ENCODE measurements at regions not wholly inside any gene's neighbourhood (a gene's known extent, or its start where the extent isn't known, plus 50 kb on each side); places are given as distances from the start of the nearest gene placed in this dataset.

DNA sequence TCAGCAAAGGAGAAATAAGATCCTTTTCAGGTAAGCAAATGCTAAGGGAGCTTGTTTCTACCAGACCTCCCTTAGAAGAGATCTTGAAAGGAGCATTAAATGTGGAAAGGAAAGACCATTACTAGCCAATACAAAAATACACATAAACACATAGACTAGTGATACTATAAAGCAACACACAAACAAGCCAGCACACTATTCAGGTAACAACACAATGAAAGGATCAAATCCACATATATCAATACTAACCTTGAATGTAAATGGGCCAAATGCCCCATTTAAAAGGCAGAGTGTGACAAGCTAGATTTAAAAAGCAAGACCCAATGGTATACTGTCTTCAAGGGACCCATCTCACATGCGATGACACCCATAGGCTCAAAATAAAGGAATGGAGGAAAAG is 317.6 kb downstream of the TBL1XR1 start:
- DNase-seq (ENCODE audit: low spot score), result no peak
- Mint-ChIP-seq H3K4me1 (no peaks in the 10 kb centered on the region), H3K27ac (no peak overlapping the region), H3K36me3 (peaks cover 4% of the 10 kb centered on the region; the same call in 1 of the 2 replicates), H3K27me3 (ENCODE audit: low read depth) (no peaks in the 10 kb centered on the region; the same call in 1 of the 2 replicates), H3K4me3 (no peak overlapping the region), H3K9me3 (peaks cover 36% of the 10 kb centered on the region)
- ChIA-PET CTCF (no interaction called here), POLR2A (no interaction called here)
- TF ChIP-seq HMGA2 (CRISPR knock-in tag; IDR thresholded peaks at IDR 0.05) (no peak), CREB1 (CRISPR knock-in tag; IDR thresholded peaks at IDR 0.05) (no peak), ZNF423 (CRISPR knock-in tag; IDR thresholded peaks at IDR 0.05) (no peak), TP53 (CRISPR knock-in tag; IDR thresholded peaks at IDR 0.05) (no peak)
- no peak for ATAC-seq

DNA sequence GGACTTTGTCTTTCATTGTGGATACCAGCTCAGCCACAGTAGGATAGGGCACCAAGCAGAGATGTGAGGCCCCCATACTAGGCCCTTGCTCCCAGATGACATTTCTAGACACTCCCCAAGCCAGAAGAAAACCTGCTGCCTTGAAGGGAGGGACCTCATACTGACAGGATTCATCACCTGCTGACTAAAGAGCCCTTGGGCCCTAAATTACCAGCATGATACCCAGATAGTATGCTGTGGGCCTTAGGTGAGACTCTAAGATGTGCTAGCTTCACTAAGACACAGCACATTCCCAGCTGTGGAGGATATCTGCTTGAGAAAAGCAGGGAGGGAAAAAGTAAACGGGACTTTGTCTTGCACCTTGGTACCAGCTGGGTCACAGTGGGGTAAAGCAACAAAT is 324.0 kb downstream of the TBL1XR1 start:
- no peaks in the 10 kb centered on the region for H3K27me3 Mint-ChIP-seq (ENCODE audit: low read depth)
- ChIA-PET CTCF (interaction anchor here (0.5 to 2.0 kb wide), 13 partner anchors 17 to 359 kb away, joined by 3 to 26 read pairs (median 3); no protein-coding TSS in a partner anchor), POLR2A (no interaction called here)
- ATAC-seq, result no peak
- no peak overlapping the region for H3K27ac Mint-ChIP-seq
- H3K4me1 Mint-ChIP-seq, result peaks cover 5% of the 10 kb centered on the region
- peaks cover 39% of the 10 kb centered on the region for H3K9me3 Mint-ChIP-seq
- TF ChIP-seq ZNF317 (CRISPR knock-in tag; IDR thresholded peaks at IDR 0.05; ENCODE audit: borderline replicate concordance, low read depth) (no peak), ERG (CRISPR knock-in tag; IDR thresholded peaks at IDR 0.05) (no peak), OVOL2 (CRISPR knock-in tag; IDR thresholded peaks at IDR 0.05; ENCODE audit: borderline replicate concordance) (no peak), TP53 (CRISPR knock-in tag; IDR thresholded peaks at IDR 0.05) (no peak)
- TF ChIP-seq, protein P1, sequence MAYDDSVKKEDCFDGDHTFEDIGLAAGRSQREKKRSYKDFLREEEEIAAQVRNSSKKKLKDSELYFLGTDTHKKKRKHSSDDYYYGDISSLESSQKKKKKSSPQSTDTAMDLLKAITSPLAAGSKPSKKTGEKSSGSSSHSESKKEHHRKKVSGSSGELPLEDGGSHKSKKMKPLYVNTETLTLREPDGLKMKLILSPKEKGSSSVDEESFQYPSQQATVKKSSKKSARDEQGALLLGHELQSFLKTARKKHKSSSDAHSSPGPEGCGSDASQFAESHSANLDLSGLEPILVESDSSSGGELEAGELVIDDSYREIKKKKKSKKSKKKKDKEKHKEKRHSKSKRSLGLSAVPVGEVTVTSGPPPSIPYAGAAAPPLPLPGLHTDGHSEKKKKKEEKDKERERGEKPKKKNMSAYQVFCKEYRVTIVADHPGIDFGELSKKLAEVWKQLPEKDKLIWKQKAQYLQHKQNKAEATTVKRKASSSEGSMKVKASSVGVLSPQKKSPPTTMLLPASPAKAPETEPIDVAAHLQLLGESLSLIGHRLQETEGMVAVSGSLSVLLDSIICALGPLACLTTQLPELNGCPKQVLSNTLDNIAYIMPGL (CRISPR knock-in tag; IDR thresholded peaks at IDR 0.05), result no peak
- TF ChIP-seq, protein P2, sequence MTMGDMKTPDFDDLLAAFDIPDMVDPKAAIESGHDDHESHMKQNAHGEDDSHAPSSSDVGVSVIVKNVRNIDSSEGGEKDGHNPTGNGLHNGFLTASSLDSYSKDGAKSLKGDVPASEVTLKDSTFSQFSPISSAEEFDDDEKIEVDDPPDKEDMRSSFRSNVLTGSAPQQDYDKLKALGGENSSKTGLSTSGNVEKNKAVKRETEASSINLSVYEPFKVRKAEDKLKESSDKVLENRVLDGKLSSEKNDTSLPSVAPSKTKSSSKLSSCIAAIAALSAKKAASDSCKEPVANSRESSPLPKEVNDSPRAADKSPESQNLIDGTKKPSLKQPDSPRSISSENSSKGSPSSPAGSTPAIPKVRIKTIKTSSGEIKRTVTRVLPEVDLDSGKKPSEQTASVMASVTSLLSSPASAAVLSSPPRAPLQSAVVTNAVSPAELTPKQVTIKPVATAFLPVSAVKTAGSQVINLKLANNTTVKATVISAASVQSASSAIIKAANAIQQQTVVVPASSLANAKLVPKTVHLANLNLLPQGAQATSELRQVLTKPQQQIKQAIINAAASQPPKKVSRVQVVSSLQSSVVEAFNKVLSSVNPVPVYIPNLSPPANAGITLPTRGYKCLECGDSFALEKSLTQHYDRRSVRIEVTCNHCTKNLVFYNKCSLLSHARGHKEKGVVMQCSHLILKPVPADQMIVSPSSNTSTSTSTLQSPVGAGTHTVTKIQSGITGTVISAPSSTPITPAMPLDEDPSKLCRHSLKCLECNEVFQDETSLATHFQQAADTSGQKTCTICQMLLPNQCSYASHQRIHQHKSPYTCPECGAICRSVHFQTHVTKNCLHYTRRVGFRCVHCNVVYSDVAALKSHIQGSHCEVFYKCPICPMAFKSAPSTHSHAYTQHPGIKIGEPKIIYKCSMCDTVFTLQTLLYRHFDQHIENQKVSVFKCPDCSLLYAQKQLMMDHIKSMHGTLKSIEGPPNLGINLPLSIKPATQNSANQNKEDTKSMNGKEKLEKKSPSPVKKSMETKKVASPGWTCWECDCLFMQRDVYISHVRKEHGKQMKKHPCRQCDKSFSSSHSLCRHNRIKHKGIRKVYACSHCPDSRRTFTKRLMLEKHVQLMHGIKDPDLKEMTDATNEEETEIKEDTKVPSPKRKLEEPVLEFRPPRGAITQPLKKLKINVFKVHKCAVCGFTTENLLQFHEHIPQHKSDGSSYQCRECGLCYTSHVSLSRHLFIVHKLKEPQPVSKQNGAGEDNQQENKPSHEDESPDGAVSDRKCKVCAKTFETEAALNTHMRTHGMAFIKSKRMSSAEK (CRISPR knock-in tag; IDR thresholded peaks at IDR 0.05; ENCODE audit: borderline replicate concordance), result no peak
- DNase-seq (ENCODE audit: low spot score), result no peak
- H3K4me3 Mint-ChIP-seq, result no peak overlapping the region
- peaks cover 31% of the 10 kb centered on the region for H3K36me3 Mint-ChIP-seq

DNA sequence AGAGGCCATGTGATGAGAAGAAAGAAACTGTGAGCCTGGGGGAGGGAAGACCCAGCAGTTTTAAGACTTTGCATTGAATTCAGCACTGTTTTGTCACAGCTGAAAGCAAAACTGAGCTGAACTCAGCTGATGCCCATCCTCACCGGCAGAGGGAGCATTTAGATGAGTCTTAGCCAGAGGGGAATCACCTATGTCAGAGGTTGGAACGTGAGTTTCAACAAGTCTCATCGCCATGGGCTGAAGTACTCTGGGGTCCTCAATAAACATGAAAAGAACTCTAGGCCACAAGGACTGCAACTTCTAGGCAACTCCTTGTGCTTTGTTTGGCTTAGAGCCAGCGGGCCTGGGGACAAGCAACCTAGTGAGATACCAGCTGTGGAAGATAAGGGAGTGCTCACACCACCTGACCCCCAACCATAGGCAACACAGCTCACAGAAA is 324.5 kb downstream of the TBL1XR1 start:
- peaks cover 42% of the 10 kb centered on the region for H3K9me3 Mint-ChIP-seq
- POLR2A ChIA-PET, result no interaction called here
- peak; percentile 69 for DNase-seq (ENCODE audit: low spot score)
- H3K4me3 Mint-ChIP-seq, result no peak overlapping the region
- peaks cover 34% of the 10 kb centered on the region for H3K36me3 Mint-ChIP-seq
- ATAC-seq, result peak; percentile 96
- CTCF ChIA-PET, result interaction anchor here (0.5 to 2.0 kb wide), 16 partner anchors 17 to 359 kb away, joined by 3 to 26 read pairs (median 3); no protein-coding TSS in a partner anchor
- H3K27me3 Mint-ChIP-seq (ENCODE audit: low read depth), result no peaks in the 10 kb centered on the region
- H3K4me1 Mint-ChIP-seq, result peaks cover 5% of the 10 kb centered on the region
- H3K27ac Mint-ChIP-seq, result no peak overlapping the region
- no peak for TF ChIP-seq NFYB (CRISPR knock-in tag; conservative IDR thresholded peaks at IDR 0.05; ENCODE audit: low read depth)
- peak; percentile 56; the same call in 1 of the 2 replicates for TF ChIP-seq CTCF (IDR thresholded peaks at IDR 0.05)
- TF ChIP-seq FOXJ3 (CRISPR knock-in tag; IDR thresholded peaks at IDR 0.05; ENCODE audit: borderline replicate concordance), result no peak
- 0 out of 2 replicates have a peak, but pooled peaks have one; percentile 35 for TF ChIP-seq ETV6 (CRISPR knock-in tag; IDR thresholded peaks at IDR 0.05)
- TF ChIP-seq FOXK1 (CRISPR knock-in tag; IDR thresholded peaks at IDR 0.05), result no peak
- TF ChIP-seq ESRRA (CRISPR knock-in tag; IDR thresholded peaks at IDR 0.05; ENCODE audit: borderline replicate concordance), result no peak
- no peak for TF ChIP-seq MYBL2 (CRISPR knock-in tag; IDR thresholded peaks at IDR 0.05)
- TF ChIP-seq, protein P3, sequence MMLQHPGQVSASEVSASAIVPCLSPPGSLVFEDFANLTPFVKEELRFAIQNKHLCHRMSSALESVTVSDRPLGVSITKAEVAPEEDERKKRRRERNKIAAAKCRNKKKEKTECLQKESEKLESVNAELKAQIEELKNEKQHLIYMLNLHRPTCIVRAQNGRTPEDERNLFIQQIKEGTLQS (CRISPR knock-in tag; conservative IDR thresholded peaks at IDR 0.05), result no peak
- TF ChIP-seq CBFB (CRISPR knock-in tag; IDR thresholded peaks at IDR 0.05; ENCODE audit: low read depth), result no peak
- TF ChIP-seq KAT7 (CRISPR knock-in tag; IDR thresholded peaks at IDR 0.05; ENCODE audit: borderline replicate concordance), result no peak
- no peak for TF ChIP-seq ZNF671 (CRISPR knock-in tag; IDR thresholded peaks at IDR 0.05)
- TF ChIP-seq ZNF263 (CRISPR knock-in tag; IDR thresholded peaks at IDR 0.05; ENCODE audit: low read depth), result no peak
- TF ChIP-seq ERG (CRISPR knock-in tag; IDR thresholded peaks at IDR 0.05), result no peak

All from WTC11 (cell line).